ENCODE measurements at regions not wholly inside any gene's neighbourhood (a gene's known extent, or its start where the extent isn't known, plus 50 kb on each side); places are given as distances from the start of the nearest gene placed in this dataset.

DNA sequence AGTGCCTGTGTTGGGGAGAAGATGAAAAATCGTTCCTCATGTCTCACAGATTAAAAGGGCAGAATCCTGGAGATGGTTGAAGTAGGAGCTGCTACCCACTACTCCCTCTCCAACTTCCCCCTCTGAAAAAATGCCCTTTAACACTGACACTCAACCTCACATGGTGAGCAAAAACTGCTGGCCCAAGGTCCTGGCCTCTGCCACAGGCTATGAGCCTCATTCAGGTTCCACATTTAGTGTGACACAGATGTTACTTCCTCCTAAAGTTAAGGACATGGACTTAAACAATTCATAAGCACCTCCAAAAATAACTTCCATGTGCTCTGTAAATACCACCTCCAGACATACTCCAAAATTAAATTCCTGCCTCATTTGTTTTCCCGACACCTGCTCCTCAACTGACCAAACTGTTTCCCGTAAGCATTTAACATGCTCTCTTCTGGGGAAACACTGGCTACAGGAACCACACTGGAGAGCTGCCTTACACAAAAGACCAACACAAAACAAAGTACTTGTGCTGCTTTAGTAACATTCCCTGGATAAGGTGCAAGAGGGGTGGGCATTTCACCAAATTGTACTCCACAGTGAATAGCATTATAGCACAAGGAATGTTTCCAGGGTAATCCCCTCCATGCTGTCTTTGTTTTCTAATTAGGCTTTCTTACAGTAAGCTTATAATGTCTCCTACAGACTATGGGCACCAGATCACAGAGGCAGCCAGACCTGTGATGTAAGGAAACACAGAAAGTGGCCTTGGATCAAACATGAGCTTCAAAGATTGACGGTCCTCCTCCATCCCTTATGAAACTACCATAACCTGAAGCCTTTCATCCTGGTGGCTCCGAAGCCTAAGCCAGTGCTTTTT is 57.0 kb downstream of the PHLDA1 start:
- TF ChIP-seq, protein P1, sequence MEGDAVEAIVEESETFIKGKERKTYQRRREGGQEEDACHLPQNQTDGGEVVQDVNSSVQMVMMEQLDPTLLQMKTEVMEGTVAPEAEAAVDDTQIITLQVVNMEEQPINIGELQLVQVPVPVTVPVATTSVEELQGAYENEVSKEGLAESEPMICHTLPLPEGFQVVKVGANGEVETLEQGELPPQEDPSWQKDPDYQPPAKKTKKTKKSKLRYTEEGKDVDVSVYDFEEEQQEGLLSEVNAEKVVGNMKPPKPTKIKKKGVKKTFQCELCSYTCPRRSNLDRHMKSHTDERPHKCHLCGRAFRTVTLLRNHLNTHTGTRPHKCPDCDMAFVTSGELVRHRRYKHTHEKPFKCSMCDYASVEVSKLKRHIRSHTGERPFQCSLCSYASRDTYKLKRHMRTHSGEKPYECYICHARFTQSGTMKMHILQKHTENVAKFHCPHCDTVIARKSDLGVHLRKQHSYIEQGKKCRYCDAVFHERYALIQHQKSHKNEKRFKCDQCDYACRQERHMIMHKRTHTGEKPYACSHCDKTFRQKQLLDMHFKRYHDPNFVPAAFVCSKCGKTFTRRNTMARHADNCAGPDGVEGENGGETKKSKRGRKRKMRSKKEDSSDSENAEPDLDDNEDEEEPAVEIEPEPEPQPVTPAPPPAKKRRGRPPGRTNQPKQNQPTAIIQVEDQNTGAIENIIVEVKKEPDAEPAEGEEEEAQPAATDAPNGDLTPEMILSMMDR (IDR thresholded peaks at IDR 0.05; ENCODE audit: low read depth, low read length, missing control alignments) = no peak
- in situ Hi-C loops (cut with HindIII; ENCODE audit: low sequenced_read_pairs) = no loop called here
- no peak for DNase-seq (ENCODE audit: low read depth)
- H3K4me3 ChIP-seq (ENCODE audit: low read depth, low read length) = no peak overlapping the region

- H3K4me3 ChIP-seq (ENCODE audit: low read depth, low read length) = no peak overlapping the region
- in situ Hi-C loops (cut with HindIII; ENCODE audit: low sequenced_read_pairs) = no loop called here
- TF ChIP-seq, protein P1 (IDR thresholded peaks at IDR 0.05; ENCODE audit: low read depth, low read length, missing control alignments) = no peak
- DNase-seq (ENCODE audit: low read depth) = no peak
These were observed 60.3 kb downstream of the PHLDA1 start for GRCh38 chr12:75971253-75971652.

GRCh38 chr12:75970310-75970709 is 61.3 kb downstream of the PHLDA1 start:
- no peak overlapping the region for H3K4me3 ChIP-seq (ENCODE audit: low read depth, low read length)
- TF ChIP-seq, protein P1 (IDR thresholded peaks at IDR 0.05; ENCODE audit: low read depth, low read length, missing control alignments) = no peak
- in situ Hi-C loops (cut with HindIII; ENCODE audit: low sequenced_read_pairs) = no loop called here
- DNase-seq (ENCODE audit: low read depth) = no peak

GRCh38 chr12:75969768-75970167 is 61.8 kb downstream of the PHLDA1 start:
- H3K4me3 ChIP-seq (ENCODE audit: low read depth, low read length) = no peak overlapping the region
- TF ChIP-seq, protein P1 (IDR thresholded peaks at IDR 0.05; ENCODE audit: low read depth, low read length, missing control alignments) = no peak
- in situ Hi-C loops (cut with HindIII; ENCODE audit: low sequenced_read_pairs) = no loop called here
- no peak for DNase-seq (ENCODE audit: low read depth)

DNA sequence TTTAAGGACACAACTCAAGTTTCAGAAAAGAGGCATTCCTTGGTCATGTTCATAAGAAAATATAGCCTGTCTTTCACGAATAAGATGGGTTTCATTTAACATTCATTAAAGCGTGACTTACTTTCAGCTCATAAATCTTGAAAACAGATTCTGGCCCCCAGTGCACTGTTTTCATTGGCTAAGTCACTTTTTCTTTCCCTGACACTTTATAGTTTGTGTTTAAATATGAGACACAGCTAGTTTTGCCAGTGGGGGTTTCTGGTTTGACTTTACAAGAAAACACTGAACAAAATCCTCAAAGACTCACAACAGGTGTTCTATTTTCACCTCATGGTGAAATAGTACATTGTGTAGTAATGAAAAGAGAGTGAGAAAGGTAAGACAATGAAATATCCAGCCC is 65.9 kb downstream of the PHLDA1 start:
- no peak overlapping the region for H3K4me3 ChIP-seq (ENCODE audit: low read depth, low read length)
- TF ChIP-seq, protein P1 (IDR thresholded peaks at IDR 0.05; ENCODE audit: low read depth, low read length, missing control alignments) = no peak
- DNase-seq (ENCODE audit: low read depth) = no peak
- in situ Hi-C loops (cut with HindIII; ENCODE audit: low sequenced_read_pairs) = no loop called here

- TF ChIP-seq, protein P1 (IDR thresholded peaks at IDR 0.05; ENCODE audit: low read depth, low read length, missing control alignments) = no peak
- no peak overlapping the region for H3K4me3 ChIP-seq (ENCODE audit: low read depth, low read length)
- DNase-seq (ENCODE audit: low read depth) = no peak
- in situ Hi-C loops (cut with HindIII; ENCODE audit: low sequenced_read_pairs) = no loop called here
These were observed 67.4 kb downstream of the PHLDA1 start for GRCh38 chr12:75964150-75964549.

Measured in astrocyte of the cerebellum (primary cell).